HG02938 (cell line): ENCODE measurements at regions not wholly inside any gene's neighbourhood (a gene's known extent, or its start where the extent isn't known, plus 50 kb on each side); places are given as distances from the start of the nearest gene placed in this dataset.

Experiments used
- ATAC-seq: cut with Tn5 transposase; IDR thresholded peaks from one replicate; pipeline ENCODE4 v1.9.1; 2021; ENCODE audit warnings: mild to moderate bottlenecking, moderate library complexity; ENCODE audit not compliant: unreplicated experiment

DNA sequence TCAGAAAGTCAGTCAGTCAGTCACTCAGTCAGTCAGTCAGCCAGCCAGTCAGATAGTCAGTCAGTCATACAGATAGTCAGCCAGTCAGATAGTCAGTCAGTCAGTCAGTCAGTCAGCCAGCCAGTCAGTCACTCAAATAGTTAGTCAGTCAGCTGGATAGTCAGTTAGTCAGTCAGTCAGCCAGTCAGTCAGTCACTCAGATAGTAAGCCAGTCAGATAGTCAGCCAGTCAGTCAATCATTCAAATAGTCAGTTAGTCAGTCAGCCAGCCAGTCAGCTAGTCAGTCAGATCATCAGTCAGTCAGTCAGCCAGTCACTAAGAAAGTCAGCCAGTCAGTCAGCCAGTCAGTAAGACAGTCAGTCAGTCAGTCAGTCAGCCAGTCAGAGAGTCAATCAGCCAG lies 477.1 kb downstream of the AGTPBP1 start:
- no peak for ATAC-seq

DNA sequence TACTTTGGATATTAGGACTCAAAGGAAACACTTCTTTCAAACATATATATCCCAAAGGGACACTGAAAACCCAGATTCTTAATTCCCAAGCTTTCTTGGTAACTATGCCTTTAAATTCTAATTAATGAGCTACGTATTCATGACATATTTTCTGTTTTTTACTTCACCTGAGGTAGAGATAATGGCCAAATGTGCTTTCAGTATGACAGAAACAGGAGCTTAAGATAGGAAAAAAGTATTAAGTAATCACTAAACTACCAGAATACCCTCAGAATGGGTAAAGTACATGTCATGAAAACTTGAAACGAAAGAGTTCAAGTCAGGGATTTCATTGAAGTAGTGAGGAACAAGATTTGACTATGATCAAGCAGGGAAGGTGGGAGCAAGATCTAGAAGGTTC lies 478.5 kb downstream of the AGTPBP1 start:
- ATAC-seq = no peak

DNA sequence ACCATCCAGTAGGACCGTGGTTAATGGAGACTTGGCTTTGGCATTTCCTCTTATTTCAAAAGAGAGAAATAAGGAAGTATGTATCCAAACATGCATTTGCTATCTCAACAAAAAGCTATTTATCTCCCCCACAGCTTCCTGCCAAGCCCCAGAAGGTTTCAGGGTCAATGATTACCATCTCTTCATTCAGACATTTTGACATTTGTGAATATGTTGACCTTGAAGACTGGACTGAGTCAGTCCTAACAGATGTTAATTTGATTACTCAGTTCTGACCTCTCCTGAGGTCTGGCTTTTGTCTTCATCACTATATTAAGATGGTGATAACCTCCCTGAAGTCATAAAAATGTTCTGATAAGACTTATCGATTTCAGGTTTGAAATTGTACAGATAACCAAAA lies 479.4 kb downstream of the AGTPBP1 start:
- no peak for ATAC-seq

DNA sequence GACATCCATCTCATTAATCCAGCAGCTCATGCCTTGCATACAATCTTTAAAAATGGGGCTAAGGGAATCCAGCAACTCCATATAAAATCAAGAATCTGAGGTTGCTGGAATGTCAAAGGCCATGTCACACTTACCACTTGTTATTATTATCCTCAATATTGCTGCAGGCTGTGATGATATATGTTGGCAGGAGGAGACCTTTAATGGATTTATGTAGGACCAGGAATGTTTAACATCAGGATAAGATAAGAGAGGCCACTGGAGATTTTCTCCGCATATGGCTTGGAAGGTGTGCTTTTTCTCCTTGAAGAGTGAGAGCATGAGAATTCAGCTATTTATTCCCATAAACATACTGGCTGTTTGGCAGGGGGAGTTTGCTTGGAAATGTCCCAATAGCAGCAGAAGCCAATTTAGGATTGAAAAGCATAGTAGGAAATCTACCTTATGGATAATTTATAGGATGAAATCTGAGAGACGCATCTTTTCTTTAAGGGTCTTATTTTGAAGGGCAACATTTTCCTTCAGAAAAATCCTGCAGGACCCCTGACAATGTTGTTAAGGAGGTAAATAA lies 481.4 kb downstream of the AGTPBP1 start:
- ATAC-seq = no peak

DNA sequence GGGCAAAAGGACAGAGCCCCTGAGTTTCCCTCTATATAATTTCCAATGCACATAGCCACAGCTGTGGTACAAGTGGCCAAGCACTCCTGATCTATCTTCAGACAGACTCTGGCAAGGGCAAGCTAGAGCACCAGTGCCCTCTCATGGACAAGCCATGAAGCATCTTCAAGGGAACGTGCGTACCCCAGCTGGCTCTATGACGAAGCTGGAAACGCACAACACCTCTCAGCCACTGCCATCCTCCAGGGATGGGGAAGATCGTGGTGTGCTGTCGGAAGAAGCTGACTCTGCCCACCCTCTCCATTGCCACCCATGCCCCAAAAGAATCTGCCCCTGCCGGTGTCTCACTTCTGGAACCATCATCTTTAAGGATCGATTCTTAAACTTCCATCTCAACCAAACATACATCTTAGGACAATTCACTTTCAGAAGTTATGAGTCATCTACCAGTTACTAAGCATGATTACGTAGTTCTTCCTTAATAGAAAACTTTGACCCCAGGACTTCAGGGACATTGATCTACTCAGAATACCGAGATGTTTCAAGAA lies 482.9 kb downstream of the AGTPBP1 start:
- ATAC-seq = peak; percentile 56

DNA sequence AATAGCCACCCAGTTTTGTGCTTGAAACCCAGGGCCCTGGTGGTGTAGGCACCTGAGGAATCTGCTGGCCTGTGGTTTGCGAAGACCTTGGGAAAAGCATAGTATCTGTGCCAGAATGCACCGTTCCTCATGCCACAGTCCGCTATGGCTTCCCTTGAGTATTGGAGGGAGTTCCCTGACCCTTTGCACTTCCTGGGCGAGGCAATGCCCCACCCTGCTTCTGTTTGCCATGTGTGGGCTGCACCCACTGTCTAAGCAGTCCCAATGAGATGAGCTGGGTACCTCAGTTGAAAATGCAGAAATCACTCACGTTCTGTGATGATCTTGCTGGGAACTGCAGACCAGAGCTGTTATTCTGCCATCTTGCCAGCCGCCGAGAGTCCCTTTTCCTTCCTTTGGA lies 483.5 kb downstream of the AGTPBP1 start:
- ATAC-seq = no peak

DNA sequence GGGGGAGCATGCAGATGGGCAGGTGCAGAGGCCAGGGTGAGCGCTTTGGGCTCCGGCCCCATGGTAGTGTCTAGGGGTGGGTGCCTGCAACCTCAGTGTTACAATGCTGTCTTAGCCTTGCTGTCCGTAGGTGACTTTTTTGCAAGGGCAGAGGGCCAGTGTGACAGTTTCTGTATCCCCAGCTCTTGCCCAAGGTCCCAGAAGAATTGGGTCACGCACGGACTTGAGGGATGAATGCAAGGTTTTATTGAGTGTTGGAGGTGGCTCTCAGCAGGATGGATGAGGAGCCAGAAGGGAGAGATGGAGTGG lies 492.5 kb downstream of the AGTPBP1 start:
- ATAC-seq = no peak

DNA sequence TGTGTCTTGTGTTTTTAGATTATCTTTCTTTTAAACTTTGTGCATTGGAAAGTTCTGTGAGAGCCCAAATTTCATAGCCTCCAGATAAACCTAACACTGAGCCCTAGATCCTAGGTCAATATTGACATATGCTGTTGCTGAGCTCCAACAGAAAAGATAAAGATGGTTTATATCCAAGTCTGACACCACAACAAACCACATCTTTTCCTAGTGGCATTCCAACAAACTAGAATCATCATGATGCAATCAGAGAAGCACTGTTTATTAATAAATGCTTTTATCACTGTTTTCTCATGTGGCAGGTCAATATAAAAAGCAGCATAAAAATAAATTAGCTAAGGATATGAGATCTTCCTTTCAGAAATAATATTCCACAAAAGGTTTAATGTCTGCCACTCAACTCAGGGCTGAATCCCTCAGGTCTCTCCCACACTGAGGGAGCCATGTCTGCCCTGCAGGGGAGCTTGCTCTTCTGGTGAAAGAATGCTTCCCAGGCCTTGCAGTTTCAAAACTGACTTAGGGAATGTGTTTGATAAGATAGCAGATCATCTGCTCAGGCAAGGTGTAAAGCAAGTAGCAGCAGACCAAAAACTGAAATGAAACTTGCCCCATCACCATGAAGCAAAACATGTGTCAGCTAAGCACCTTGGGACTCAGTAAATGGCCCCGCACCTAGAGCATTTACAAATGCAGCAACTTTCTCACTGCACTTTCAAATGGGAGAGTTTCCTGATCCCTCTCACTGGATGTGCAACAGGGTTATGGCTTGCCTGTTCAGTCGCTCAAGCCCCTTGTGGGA lies 493.0 kb downstream of the AGTPBP1 start:
- ATAC-seq = no peak

DNA sequence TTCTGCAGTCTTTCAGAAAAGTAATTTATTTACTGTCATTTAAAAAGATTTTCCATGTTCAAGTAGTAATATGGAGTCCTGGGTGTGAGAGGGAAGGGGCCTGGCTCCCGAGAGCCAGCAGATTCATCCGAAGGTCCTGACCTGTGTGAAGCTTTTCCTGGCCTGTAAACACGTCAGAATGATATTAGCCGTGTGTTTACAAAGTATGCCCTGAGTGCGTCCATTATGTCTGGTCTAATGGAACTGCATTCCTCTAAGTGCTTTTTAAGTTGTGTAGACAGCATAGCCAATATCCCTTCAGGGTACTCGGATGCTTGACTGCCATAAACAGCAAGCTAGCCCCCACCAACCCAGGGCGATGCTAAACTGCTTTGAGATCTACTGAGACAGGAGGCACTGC lies 495.2 kb downstream of the AGTPBP1 start:
- ATAC-seq = no peak

DNA sequence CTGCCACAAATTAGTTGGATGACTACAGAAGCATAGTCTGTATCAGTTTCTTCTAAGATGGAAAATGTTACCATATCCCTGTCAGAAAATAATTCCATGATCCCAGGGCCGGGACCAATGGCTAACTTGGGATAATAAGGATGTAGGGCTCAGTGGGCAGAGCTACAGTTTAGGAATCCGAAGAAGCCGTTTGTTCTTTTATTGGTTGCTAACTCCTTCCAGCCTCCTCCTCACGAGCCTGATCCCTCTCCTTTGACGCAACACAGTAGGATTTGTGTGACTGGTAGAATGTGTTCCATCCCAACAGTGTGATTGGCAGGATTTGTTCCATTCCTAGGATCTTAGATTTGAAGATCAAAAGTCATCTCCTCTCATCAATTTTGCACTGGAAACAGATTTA lies 496.9 kb downstream of the AGTPBP1 start:
- no peak for ATAC-seq

DNA sequence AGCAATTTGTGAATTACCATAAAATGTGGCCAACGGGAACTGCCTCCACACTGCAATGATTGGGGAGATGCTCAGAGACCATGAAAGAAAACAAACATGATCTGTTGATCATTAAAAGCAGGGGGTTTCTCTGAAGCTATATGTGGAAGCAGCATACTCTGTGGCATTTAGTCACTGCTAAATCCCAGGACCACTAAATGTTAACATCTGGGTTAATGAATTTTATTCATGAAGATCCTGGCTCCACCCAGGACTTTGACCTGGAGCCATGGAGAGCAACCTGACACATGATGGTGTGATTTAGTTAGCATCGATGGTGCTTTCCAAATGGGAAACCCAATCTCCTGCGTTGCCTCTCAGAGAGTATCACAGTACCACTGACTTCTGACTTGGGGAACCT lies 497.8 kb downstream of the AGTPBP1 start:
- no peak for ATAC-seq

DNA sequence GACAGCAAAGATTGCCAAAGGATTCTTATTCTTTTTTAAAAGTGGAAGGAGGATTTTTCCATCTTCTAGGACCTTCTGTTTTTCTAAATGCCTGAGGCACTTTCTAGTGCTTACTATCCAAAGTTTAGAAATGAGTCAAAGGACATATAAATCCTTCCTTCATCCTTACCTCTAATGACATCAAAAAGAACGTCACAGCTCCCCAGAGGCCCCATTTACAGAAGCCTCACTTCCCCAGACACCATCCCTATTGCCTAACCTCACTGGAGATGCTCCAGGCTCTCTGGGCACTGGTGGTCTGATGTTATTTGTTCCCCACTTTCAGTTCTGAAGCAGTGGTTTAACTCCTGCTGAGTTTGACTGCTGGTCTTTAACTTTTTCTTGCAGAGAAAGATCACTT lies 504.3 kb downstream of the AGTPBP1 start:
- ATAC-seq = no peak

DNA sequence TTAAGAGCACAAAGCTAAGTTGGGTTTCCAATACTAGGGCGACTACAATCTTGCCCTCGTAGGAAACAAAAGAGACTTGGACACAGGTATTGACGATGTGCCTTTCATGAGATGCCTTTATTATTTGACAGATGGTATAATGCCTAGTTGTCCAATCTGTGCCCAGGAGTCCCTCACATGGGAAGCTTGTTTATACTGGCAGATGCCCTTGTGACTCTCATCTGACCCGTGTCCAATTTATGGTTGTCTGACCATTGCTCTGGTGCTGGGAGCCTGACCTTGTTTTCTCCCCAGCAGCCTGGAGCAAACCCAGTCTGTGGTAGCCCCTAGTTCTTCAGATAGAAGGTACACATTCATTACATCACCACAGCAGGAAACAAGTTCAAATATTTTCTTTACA lies 511.7 kb downstream of the AGTPBP1 start:
- ATAC-seq = no peak

DNA sequence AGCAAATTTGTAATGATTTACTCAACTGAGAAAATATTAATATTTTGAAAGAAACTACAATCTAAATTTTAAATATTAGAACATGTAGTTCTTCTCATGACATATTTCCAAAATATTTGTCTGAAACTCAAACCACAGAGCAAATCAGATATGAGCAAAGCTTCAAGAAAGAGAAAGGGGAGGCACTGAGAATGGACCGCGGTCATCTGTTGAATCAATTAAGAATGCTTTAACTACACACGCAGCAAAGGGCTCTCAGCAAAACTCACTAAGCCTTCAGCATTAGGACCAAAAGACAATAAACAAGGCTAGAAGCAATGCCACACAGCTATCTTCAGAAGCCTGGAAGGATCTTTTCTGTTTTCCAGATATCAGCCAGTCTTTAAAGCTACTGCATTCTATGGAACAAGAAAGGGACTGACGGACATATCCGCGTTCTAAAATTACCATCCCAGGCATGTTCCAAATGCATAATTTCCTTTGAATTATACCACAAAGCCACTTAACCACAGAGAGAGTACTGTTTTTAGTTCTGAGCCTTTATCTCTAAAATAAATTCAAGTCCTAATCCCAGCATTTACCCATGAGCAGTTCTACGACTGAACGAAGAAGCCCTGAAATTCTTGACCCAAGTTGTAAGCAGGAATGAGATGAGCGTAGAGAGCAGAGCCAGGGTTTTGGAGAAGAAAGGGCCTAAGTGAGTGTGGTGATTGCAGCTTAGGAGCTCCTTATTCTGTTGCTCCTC lies 513.5 kb downstream of the AGTPBP1 start:
- no peak for ATAC-seq

DNA sequence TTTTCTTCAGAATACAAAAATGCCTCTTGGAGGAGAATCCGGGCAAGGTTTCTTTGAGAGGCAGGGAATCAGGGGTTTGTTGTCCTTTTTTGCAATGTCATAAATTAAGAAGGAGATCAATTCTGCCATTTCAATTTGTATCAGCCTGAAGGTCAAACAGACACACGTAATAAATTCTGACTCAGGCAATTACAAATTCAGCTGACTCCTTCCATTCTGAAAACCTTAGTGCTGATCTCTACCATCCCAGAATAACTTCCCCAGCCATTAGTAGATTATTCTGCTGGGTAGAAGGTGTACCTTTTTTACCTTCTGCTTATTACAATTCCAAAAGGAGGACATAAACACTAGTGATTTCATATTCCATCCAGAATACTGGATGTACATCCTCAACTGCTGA lies 516.6 kb downstream of the AGTPBP1 start:
- ATAC-seq = no peak

DNA sequence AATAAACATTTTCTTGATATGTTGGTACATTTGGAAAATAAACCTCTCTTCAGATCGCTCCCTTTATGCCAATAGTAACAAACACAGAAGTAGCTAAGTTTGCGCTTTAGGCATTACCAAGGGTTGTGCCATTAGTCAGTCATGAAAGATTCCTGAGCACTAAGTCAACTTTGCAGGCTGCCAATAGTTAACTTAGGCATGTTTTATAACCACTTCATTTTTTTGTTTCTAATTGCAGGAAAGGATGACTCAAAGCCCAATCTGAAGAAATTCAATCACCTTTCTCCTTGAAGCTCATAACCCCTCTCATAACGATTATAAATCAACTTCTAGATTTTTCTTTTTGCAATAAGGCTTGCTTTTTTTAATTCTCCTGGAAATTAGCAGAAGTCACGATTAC lies 517.0 kb downstream of the AGTPBP1 start:
- ATAC-seq = no peak

DNA sequence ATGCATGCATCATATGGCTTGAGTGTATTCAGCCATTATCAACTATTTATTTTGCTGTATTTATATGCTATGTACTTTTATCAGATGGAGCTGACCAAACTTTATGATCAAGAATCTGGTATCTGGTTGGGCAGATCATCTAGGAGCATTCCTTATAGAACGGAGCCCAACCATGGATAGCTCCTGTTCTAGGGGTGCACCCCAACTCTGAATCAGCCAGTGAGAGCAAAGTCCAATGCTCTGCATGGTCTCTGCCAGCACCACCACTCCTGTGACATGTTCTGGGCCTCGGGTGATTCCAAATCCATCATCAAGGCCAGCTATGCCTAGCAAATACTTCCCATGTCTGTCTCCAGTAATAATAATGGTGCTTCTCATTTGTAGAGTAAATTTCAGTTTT lies 517.5 kb downstream of the AGTPBP1 start:
- no peak for ATAC-seq

DNA sequence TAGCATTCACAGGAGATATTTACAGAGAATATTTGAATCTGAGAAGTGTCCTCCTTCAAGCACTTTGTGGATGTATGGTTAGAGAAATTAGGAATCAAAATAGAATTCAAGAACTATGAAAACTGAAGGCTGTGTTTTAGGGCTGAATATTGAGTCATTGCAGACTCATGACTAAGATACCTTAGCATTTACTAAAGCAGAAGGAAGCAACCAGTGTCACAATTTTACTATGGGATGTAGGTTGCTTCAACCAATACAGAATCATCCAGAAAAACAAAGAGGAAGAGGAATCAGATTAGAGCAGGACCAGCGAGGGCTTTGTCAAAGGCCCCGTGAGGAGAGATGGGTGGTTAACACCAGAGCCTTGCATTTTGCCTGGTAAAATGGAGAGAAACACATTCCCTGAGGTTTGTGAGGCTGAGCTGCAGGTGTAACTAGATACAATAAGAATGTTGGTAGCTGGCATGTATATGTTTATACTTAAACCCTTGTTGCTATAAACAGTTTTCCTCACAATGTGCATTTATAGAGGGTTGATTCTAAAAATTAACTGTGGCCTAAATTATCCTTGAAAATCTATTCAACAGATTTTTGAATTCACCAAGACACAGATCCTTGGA lies 518.1 kb downstream of the AGTPBP1 start:
- ATAC-seq = no peak

DNA sequence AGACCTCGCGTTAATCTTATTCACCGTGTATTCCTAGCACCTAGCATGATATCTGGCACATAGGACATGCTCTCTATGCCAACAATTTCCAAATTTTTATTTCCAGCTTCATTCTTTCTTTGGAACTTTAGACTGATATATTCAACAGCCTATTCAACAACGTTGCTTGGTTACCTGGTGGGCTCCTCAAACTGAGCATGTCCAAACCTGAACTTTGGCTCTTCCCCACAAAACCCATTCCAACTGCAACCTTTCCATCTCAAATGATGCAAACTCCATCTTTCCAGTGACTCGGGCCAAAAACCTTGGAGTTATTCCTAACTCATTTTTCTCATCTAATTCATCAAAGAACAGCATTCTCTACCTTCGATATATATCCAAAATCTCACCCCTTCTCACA lies 525.2 kb downstream of the AGTPBP1 start:
- no peak for ATAC-seq

DNA sequence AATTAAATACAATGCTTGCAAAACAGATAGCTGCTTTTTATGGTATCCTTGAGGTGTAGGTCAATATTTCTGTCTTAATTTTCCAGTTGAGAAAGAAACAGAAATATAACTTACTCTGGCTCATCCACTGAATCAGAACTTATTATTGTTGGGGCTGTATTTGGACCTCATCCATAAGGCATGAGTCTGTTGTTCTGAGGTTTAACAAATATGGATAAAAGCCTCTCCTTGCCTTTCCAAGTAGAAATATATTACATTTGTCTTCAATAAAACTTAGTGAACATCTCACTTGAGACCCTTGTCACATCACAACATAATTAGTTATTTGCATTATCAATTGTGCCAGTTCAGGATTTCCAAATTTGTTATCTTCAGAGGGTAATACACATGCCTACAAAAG lies 525.8 kb downstream of the AGTPBP1 start:
- ATAC-seq = no peak

DNA sequence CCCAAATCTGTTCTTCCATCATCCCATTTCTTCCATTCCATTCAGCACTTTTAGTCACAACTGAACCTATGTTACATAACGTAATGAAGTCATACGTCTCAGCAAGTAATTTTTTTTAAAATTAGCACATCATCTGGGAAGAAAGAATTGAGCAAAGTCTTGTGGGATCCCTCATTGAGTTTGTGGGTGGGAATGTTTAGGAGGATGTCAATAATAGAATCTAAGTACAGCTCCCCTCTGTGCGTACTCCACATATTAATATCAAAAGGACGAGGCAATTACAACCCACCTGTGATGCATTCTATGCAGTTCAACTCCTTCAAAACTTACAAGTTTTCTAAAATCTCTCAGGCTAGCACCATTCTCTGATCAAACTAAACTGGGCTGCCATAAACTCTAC lies 526.3 kb downstream of the AGTPBP1 start:
- no peak for ATAC-seq
